ENCODE measurements at regions not wholly inside any gene's neighbourhood (a gene's known extent, or its start where the extent isn't known, plus 50 kb on each side); places are given as distances from the start of the nearest gene placed in this dataset.

DNA sequence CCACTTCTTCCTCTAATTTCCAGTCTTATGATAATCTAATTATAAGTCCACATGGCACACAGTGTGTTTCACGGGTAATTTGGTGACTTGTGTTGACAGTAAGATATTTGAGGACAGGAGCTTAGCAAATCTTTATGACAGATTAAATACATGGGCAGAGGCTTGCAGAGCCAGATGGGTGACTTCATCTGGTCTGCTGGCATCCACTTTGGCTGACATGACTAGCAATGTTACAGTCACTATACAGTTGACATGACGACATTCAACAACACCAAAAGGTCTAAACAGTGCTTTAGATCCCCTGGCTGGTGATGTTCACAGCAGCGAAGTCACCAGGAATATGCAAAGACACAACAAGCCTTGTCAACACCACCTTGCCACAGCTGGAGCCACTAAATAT lies 147.2 kb downstream of the ETS2 start:
- no peak for DNase-seq
- Histone ChIP-seq H3K9me3 (no peaks in the 10 kb centered on the region), H3K27ac (no peak overlapping the region), H3K4me1 (peaks cover 0 to 4% (median 1%) of the 10 kb centered on the region in 4 donors), H3K36me3 (no peaks in the 10 kb centered on the region), H3K27me3 (no peaks in the 10 kb centered on the region), H3K4me3 (no peak overlapping the region)
- TF ChIP-seq, protein P1, sequence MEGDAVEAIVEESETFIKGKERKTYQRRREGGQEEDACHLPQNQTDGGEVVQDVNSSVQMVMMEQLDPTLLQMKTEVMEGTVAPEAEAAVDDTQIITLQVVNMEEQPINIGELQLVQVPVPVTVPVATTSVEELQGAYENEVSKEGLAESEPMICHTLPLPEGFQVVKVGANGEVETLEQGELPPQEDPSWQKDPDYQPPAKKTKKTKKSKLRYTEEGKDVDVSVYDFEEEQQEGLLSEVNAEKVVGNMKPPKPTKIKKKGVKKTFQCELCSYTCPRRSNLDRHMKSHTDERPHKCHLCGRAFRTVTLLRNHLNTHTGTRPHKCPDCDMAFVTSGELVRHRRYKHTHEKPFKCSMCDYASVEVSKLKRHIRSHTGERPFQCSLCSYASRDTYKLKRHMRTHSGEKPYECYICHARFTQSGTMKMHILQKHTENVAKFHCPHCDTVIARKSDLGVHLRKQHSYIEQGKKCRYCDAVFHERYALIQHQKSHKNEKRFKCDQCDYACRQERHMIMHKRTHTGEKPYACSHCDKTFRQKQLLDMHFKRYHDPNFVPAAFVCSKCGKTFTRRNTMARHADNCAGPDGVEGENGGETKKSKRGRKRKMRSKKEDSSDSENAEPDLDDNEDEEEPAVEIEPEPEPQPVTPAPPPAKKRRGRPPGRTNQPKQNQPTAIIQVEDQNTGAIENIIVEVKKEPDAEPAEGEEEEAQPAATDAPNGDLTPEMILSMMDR (IDR thresholded peaks at IDR 0.05): no peak
- TF ChIP-seq POLR2AphosphoS5 (IDR thresholded peaks at IDR 0.05): no peak
- TF ChIP-seq POLR2A (IDR thresholded peaks at IDR 0.05): no peak
- TF ChIP-seq EP300 (IDR thresholded peaks at IDR 0.05): no peak
- intact Hi-C loops (cut with DNase I): no loop called here
- WGBS, 2 donors: 61 to 92% methylated on average over 3 of the region's 3 CpGs

DNA sequence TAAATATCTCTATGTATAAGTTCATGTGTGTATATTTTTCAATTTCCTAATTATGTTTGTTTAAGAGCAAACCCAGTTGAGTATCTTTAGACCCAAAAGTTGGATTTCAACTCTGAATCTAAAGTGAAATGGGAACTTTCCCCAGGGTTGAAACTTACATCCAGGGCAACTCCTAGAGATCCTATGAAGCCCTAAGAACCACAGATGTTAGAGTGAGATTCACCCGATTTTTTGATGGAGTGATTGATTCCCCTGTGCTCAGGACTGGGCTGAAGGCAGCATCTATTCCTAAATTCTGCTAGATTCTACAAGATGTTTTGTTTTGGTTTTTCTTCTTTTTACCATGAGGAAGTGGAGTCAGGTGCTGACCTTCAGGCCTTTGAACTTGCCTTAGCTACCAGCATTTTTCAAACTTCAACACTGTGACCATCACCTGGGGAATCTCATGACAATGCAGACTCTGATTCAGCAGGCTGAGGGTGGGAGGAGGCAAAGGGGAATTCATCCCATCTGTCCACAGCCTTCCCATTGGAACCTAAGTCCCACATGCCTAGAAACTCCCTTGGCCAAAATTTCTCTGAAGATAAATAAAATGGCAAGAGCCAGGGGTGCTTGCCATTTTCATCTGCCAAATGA lies 145.5 kb downstream of the ETS2 start:
- TF ChIP-seq EP300 (IDR thresholded peaks at IDR 0.05): no peak
- no peak for TF ChIP-seq POLR2AphosphoS5 (IDR thresholded peaks at IDR 0.05)
- no peak for TF ChIP-seq POLR2A (IDR thresholded peaks at IDR 0.05)
- TF ChIP-seq, protein P1 (IDR thresholded peaks at IDR 0.05): no peak
- Histone ChIP-seq H3K36me3 (no peaks in the 10 kb centered on the region), H3K27me3 (no peaks in the 10 kb centered on the region), H3K9me3 (no peaks in the 10 kb centered on the region), H3K4me1 (peaks cover 0 to 3% (median 0%) of the 10 kb centered on the region in 4 donors), H3K27ac (no peak overlapping the region), H3K4me3 (no peak overlapping the region)
- intact Hi-C loops (cut with DNase I): no loop called here
- DNase-seq: no peak
- 17 to 66% methylated on average over 1 of the region's 1 CpG for WGBS, 2 donors

GRCh38 chr21:38950435-38951094 lies 144.8 kb downstream of the ETS2 start:
- Histone ChIP-seq H3K4me3 (no peak overlapping the region), H3K36me3 (no peaks in the 10 kb centered on the region), H3K9me3 (no peaks in the 10 kb centered on the region), H3K4me1 (no peaks in the 10 kb centered on the region), H3K27ac (no peak overlapping the region), H3K27me3 (no peaks in the 10 kb centered on the region)
- TF ChIP-seq POLR2A (IDR thresholded peaks at IDR 0.05): peak in 1 of 2 donors; percentile 19
- TF ChIP-seq EP300 (IDR thresholded peaks at IDR 0.05): peak in 1 of 4 donors; percentile 6
- TF ChIP-seq POLR2AphosphoS5 (IDR thresholded peaks at IDR 0.05): peak in 1 of 4 donors; percentile 29
- TF ChIP-seq, protein P1 (IDR thresholded peaks at IDR 0.05): no peak
- 11 to 41% methylated on average over 4 of the region's 4 CpGs for WGBS, 2 donors
- no peak for DNase-seq
- intact Hi-C loops (cut with DNase I): no loop called here

DNA sequence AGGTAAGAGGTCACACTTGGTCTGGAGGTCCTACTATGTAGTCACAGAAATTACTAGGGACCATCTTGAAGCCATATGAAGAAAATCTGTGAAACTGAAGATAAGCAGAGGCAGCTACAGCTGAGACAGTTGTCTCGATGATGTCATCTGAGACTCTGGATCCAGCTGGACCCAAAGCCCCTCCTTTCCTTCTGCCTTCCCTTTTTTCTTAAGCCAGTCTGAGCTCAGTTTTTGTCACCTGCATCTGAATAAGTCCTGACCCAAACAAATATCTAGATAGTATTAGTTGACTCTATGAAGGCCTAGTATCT lies 143.3 kb downstream of the ETS2 start:
- intact Hi-C loops (cut with DNase I): no loop called here
- no peaks in the 10 kb centered on the region for H3K27me3 ChIP-seq
- no peak for TF ChIP-seq EP300 (IDR thresholded peaks at IDR 0.05)
- TF ChIP-seq, protein P1 (IDR thresholded peaks at IDR 0.05): no peak
- no peak for TF ChIP-seq POLR2AphosphoS5 (IDR thresholded peaks at IDR 0.05)
- no peak for TF ChIP-seq POLR2A (IDR thresholded peaks at IDR 0.05)
- no peaks in the 10 kb centered on the region for H3K36me3 ChIP-seq
- DNase-seq: no peak
- H3K4me1 ChIP-seq: no peaks in the 10 kb centered on the region
- no peak overlapping the region for H3K27ac ChIP-seq
- 85 to 87% methylated on average over 1 of the region's 1 CpG for WGBS, 2 donors
- no peaks in the 10 kb centered on the region for H3K9me3 ChIP-seq
- H3K4me3 ChIP-seq: no peak overlapping the region

Data from sigmoid colon (tissue), 6 donors.